Hematopoietic multipotent progenitor cell (in vitro differentiated cells): ENCODE measurements at regions not wholly inside any gene's neighbourhood (a gene's known extent, or its start where the extent isn't known, plus 50 kb on each side); places are given as distances from the start of the nearest gene placed in this dataset.

ENCODE experiments used
- DNase-seq, 3 donors: peaks; one replicate each; pipeline ENCODE4 v3.0.0-alpha.2; 2011 to 2015; ENCODE audit warnings: low read depth in 2 of 3, low spot score in 2 of 3

DNA sequence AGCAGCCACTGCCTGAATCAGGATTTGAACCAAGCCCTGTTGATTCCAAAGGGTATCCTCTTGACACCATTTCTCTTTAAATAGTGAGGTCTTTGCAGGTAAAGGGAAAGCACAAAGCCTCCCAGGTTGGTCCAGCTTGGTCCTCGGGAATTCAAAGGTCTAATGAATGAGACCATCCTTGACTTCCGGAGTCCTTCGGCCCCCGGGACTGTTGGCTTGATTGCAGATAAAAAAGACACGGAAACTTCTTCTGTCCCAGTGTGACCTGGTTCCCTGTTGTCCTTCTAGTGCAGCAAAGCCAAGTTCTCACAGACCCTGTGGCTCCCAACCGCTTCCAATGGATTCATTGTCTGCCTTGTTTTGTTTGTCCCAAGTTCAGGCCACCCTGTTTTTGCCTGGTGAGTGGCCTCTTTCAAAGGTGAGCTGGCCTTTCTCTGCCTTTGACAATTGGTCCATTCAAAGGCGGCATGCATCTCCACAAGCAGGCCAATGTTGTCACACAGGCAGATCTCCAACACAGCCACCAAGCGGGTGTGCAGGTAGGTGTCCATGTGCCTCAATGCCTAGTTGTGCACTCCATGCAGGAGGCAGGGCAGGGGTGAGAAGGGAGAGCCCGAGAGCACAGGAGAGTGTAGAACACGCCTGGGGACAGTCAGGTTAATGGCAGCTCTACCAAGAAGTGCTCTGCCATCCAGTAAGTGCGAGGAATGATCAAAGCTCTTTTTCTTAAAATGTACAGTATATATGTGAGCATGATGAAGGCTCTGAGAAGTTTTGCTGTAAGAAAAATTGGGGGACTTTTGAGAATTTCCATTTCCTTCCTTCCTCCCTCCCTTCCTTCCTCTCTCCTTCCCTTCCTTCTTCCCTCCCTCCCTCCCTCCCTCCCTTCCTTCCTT is 82.1 kb upstream of the ZBTB40 start:
- DNase-seq, result no peak

DNA sequence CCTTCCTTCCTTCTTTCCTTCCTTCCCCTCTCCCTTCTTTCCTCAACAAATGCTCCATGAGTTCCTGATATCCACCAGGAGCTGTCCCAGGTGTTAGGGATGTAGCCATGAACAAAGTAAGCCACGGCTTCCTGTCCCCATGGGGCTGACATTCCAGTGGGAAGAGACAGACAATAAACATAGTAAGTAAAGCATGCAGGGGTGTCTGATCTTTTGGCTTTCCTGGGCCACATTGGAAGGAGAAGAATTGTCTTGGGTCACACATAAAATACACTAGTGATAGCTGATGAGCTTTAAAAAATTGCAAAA is 81.5 kb upstream of the ZBTB40 start:
- no peak for DNase-seq

DNA sequence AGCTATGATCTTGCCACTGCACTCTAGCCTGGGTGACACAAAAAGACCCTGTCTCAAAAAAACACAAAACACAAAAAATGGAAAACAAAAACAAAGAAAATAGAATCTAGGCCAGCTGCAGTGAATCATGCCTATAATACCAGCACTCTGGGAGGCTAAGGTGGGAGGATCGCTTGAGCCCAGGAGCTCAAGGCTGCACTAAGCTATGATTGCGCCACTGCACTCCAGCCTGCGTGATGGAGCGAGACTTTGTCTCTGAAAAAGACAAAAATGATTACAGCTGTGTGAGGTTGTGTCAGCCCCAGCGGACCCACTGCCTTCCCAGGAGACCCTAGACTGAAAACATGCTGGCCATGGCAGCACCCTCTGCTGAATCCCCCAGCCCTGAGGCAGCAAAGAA is 80.2 kb upstream of the ZBTB40 start:
- DNase-seq, result no peak

DNA sequence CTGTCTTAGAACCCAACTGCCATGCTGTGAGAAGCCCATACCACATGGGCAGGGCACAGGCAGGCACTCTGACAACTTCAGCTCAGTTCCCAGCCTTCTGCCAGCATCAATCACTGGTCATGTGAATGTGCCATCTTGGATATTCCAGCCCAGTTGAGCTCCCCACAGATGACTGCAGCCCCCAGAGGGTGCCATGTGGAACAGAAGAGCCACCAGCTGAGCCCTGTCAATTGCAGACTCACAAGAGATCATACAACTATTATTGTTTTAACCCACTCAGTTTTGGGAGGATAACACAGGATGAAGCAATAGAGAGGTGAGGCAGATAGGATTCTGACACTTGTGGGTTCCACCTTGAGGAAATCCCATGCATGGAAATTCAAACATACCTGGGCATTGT is 78.4 kb upstream of the ZBTB40 start:
- DNase-seq, result no peak

DNA sequence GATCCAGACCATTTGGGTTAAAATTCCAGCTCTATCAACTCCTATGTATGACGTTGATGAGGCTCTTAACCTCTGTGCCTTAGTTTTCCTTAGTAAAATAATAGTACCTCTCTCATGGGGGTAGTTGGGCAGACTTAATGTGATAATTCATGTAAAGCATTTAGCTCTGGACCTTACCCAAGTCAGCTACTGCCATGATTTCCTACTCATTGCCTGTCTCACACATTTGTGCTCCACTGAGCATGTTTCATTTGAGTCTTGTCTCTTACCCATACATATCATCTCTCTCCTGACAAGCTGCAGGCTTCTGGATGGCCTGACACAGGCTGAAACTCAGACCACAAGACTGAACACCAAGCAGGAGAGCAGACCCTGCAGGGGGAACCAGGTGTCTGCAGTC is 77.7 kb upstream of the ZBTB40 start:
- no peak for DNase-seq

DNA sequence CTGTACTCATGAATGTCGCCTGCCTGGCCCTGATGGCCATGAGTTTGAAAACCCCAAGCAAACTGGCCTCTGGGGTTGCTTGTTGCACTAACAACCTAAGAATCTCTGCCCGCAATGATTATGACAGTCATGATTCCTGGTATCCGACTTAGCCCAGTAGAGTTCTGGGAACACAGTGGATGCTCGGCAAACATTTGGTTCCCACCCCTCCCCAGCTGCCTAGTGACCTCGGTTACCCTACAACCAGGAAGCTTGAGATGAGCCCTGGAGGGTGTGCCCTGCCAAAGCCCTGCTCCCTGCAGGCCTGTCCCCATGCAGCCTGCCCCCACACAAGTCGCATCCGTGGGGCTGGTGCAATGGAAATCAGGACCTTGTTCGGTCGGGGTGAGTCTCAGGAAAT is 76.0 kb upstream of the ZBTB40 start:
- DNase-seq, result no peak

DNA sequence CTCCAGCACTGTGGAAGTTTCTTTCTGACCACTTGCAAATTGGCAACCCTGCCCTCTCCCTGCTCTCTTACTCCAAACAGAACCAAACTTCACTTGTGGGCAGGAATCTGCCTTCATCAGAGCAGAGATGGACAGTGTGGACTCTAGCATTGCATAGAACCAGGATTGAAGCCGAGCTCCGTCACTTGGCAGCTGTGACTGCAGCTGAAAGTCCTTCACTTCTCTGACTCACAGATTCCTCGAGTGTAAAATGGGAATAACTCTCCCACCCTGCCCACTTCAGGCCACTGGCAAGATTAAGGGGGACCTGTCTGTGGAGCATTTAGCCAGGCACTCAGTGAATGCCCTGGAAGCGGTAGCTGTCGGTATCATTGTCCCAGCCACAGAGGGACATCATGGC is 75.7 kb upstream of the ZBTB40 start:
- no peak for DNase-seq

DNA sequence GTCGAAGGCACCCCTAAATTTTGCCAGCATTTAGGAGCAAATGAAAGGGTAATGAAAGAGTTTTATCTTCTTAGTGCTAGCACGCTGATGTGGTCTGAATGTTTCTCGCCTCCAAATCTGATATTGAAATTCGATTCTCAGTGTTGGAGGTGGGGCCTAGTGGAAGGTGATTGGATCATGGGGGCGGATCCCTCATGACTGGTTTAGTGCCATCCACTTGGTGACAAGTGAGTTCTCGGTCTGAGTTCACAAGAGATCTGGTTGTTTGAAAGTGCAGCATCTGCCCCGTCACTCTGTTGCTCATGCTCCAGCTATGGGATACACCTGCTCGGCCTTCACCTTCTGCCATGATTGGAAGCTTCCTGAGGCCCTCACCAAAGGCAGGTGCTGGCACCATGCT is 75.1 kb upstream of the ZBTB40 start:
- DNase-seq, result no peak

DNA sequence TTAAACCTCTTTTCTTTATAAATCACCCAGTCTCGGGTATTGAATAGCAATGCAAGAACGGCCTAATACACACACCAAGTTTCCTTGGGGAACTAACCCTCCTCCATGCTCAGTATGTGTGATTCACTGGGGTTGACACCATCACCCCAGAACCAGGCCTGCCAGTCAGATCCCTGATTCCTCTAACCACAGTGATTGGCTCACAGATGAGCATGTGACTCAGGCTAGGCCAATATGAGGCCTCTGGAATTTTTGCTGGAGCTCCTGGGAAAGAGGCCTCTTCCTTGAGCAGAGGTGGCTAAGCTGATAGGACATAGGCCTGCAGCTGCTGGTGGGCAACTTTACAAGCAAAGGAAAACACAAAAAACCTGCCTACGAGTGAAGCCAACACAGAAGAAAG is 74.7 kb upstream of the ZBTB40 start:
- DNase-seq, result no peak

DNA sequence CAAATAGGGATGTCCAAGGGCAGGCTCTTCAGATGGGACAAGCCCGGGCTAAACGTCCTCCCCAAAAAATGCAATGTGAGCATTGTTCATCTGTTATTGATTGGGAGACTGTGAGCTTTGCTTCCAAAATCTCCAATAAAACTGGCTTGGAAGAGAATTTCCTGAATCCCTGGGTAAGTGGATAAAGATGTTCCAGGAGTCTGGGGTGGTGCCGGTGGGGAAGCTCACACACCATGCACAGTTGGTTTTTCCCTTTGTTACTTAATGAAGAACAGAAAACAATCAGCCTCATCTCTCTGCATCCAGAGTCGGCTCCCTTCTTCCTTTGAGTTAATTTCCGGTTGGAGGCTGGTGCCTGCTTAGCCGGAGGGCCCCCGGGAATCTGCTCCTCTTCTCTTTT is 72.1 kb upstream of the ZBTB40 start:
- no peak for DNase-seq

DNA sequence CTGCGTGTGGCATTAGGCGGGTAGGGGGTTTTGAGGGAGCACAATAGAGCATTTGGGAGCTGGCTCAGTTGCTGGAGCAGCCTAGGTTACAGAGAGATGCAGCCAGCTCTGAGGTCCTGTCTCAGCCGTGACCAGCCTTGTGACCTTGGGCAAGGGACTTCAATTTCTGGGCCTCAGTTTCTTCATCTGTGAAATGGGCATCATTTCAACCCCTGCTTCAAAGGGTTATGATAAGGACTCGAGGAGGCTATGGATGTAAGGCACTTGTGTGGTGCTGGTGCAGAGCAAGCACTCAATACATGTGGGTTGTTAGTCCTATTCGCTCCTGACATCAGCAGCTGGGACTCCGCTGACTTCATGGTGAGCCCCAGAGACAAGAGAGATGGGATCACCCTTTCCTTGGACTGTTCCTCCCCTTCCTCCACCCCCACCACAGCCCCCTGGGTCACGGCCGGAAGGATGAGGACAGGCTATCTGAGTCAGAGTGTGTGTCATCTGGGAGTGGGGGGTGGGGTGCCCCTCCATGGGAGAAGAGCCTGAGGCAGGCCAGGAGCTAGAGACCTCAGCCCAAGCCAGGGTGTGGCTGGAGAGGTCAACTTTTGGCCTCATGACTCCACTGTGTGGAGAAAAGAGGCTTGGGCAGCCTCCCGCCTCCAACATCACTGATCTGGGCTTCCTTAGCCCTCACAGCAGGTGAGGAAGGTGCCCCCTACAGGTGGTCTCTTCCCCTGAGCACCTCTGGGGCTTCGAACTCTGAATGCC is 71.4 kb upstream of the ZBTB40 start:
- no peak for DNase-seq

DNA sequence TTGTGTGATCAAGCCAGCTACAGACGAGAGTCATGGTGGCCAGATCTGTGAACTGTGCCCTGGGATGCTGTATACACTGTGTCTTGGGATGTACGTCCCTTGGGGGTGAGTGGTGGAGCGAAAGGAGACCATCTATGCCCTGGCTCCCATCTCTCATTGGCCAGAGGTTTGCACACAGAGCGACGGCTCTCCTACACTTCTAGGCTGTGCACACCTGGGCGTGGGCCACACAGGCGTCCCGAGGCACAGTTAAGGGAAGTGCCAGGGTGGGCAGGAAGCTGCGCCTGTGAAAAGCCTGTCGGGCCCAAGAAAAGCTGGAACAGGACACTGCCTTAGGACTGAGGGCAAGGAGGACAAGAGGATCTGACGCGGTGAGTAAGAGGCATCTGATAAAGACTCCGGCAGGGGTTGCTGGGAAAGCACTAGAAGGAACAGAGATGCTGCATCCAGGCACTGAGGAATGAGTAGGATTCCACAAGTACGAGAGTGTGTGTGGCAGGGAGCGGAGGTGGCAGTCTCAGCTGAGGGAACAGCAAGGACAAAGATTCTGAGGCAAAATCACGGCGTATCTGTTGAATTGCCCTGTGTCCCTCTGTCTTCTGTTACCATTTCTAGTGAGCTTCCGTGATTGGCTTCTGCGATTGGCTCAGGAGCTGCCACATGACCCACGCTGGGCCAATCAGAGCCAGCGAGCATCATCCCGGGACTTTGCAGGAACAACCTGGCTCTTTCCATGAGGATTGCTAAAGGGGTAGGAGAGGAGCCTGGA is 67.9 kb upstream of the ZBTB40 start:
- DNase-seq, result no peak

DNA sequence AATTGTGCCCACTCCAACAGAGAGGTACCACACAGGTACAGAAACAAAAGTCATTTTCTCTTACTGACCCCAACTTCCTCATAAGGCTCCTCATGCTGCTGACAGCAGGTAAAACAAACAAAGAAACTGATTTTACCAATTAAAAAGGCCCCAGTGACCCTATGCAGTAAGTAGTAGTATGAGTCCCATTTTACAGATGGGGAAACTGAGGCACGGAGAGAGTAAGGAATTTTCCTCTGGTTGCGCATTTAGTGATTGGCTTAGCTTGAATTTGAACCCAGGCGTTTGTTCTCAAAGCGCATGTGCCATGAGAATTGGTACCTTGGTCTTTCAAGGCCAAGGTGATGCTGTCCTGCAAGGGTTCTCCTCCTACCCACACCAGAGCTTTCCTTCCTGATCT is 66.1 kb upstream of the ZBTB40 start:
- no peak for DNase-seq

DNA sequence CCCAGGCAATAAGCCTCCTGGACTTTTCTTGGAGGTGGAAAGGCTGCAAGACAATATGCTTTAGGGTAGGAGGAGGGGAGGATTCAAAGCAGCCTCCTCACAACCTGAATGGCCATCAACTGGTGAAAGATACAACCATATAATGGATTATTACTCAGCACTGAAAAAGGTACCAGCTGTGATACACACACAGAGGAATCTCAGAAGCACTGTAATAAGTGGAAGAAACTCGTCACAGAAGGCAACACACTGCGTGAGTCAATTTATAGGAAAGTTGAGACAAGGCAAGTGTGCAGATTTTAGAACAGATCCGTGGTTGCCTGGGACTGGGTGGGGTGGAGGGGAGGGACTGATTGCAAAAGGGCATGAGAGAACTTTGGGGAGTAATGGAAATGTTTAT is 64.9 kb upstream of the ZBTB40 start:
- DNase-seq, result no peak

DNA sequence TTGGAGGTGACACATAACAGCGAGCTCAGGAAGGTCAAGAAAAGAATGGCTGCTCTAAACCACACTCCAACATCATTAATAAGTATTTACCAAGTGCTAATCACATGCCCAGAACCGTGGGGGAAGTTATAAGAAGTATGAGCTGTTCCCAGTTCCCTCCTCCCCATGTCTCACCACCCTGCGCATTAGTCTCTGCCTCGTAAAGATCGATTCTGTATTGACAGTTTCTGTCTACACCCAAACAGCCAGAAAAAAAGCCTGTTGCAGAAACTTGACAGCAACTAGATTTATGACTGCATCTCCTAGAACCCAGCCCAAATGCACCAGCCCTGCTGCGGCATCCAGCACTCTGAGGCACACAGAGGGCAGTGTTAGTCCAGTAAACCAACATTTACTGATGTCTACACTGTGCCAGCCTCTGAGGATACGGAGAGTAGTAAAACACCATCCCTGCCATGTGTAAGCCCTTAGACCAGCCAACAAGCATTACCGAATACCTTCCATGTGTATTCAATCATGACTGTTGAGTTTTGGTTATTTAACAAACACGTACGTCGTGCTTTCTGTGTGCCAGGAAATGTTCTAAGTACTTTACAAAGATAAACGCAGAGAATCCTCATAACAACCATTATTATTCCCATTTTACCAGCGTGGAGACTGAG is 63.6 kb upstream of the ZBTB40 start:
- DNase-seq, result no peak

DNA sequence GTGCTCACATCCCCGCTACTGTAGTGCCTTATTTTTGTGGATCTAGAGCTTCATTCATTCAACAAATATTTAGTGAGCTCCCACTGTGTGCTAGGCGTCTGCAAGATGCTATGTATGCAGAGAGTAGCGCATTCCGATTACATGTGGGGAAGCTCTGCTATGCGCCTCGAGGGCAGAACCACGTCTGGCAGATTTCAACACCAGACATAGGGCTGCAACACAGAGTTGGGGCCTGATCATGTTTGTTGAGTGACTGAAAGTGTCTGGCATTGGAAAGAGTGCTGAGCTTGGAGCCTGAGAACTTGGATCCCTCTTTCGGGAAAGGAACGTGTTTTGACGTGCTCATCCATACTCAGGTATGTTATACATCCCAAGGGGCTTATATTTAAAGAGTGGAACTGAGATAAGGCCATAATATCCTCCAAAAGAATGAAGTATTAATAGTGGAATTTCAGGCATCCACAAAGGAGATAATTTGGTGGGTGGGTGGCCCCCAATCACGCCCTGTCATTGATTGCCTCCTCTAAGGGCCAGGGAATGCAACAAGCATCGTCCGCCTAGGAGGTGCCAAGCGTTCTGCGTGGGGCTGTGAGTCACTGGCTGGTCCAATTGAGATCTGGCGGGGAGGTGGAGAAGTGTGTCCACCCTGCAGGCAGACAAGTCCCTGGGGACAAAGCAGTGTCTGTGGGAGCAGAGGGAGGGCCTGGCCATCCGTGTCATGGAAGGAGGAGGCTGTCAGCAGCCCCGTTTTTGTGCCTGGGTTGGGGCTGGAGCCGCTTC is 62.8 kb upstream of the ZBTB40 start:
- no peak for DNase-seq

DNA sequence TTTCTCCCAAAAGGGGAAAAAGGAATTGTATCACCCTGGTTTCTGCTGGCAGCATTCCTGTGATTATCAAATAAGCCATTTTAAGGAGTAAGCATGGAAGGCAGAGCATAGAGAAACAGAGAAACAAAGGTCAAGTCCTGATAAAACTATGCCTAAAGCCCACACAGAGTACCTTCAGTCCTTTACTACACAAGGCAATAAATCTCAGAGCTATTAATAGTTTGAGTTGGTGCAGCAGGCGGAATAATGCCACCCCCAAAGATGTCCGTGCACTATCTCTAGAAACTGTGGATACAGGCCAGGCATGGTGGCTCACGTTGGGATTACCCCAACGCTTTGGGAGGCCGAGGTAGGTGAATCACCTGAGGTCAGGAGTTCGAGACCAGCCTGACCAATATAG is 58.1 kb upstream of the ZBTB40 start:
- DNase-seq, result no peak

DNA sequence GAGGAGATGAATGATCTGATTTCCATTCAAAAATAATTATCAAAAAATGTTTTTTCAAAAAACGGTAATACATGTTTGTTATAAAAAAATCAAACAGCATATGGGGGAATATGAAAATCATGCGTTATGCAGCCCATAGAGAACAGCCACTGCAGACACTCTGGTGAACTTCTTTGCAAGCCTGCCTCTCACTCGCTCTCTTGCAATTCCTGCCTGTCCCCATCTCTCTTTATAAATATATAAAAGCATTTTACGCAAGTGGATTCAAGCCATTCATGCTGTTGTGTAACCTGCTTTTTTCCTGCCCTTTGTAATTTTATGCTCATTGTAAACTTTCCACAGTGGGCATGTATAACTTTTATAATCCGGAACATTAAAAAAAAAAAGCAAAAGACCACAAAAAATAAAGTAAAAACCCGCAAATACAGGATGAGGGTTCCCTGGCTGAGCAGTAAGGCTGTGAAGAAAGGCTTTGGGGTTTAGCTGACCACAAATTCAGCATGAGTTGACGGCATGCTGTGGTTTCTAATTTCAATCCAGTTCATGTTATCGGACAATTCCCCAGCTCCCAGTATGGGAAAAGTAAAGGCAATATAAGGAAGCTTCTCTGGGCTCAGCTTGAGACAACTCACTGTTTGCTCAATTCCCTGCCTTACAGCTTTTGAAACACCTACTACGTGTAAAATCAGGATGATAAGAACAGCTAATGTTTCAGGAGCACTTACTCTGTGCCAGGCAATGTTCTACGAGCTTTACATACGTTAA is 52.8 kb upstream of the ZBTB40 start:
- peak in 2 of 3 donors; percentile 21 to 48 for DNase-seq

DNA sequence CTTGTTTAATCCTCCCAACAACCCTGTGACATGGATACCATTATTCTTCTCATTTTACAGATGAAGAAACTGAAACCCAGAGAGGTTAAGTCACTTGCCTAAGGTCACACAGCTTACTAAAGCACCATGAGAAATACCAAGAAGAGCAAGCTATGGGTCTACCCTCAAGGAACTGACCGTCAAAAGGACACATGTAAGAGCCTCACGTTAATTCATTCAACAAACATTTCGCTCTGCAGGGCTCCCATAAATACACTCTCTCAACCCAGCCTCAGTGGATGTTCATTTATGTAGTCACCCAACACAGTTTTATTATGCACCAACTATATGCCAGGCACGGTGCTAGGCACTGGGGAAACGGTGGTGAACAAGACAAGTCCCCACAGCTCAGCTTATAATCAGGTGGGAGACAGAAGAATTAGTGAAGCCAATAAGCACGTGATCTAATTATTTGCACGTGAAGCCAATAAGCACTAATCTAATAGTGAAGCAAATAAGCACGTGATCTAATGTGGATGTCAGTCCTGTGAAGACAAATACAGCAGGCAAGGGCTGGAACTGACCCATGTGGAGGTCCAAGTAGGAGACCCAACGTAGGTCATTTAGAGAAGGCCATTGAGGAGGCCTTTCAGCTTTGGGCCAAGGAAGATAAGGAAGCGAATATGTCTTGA is 52.1 kb upstream of the ZBTB40 start:
- DNase-seq, result no peak
